ENCODE measurements at regions not wholly inside any gene's neighbourhood (a gene's known extent, or its start where the extent isn't known, plus 50 kb on each side); places are given as distances from the start of the nearest gene placed in this dataset.

DNA sequence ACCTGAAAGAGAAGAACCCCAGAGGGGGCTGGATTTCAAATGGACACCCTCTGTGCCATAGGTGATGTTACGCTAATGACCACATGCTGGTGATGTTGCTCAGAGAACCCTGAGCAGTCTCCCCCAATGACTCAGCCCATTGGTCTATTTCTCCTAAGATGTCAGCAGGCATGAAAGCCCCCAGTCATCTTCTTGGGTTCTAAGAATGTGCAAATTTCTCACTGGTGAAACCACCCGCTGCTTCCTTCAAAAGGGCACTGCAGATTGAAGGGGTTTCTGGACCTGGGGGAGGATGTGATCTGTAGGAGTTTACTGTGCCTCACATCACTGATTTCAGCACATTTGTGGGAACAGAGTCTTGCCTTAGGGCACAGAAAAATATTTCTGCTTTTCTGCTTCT is 298.4 kb upstream of the MOCS1 start:
- peaks cover 7% of the 10 kb centered on the region for H3K9me3 Mint-ChIP-seq
- no peak for DNase-seq (ENCODE audit: low spot score in 2 of 2)
- no peak overlapping the region for H3K4me3 Mint-ChIP-seq
- H3K4me1 Mint-ChIP-seq = no peaks in the 10 kb centered on the region
- no peak for ATAC-seq (ENCODE audit: low read depth)
- H3K27me3 Mint-ChIP-seq = peaks cover 10% of the 10 kb centered on the region
- no peak overlapping the region for H3K27ac Mint-ChIP-seq
- no peaks in the 10 kb centered on the region for H3K36me3 Mint-ChIP-seq

DNA sequence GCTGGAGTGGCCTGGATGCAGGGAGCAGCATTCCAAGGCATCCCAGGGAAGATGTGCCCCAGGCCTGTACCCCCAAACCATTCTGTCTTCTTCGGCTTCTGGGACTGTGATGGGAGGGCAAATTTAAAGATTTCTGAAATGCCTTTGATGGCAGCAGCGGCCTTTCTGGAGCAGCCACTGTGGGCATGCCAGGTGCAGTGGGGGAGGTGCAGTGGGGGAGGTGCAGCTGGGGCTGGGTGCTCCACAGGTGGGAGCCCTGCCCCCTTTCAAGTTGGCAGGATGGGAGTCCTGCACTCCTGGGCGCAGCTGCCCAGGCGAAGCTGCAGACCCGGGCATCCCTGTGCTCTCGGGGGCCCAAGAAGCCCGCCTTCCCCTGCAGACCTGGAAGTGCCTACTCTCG is 293.5 kb upstream of the MOCS1 start:
- Mint-ChIP-seq H3K4me3 (no peak overlapping the region), H3K9me3 (peaks cover 9% of the 10 kb centered on the region), H3K27me3 (peaks cover 7% of the 10 kb centered on the region), H3K27ac (no peak overlapping the region), H3K36me3 (no peaks in the 10 kb centered on the region), H3K4me1 (no peaks in the 10 kb centered on the region)
- ATAC-seq (ENCODE audit: low read depth) (no peak), DNase-seq (ENCODE audit: low spot score in 2 of 2) (no peak)

DNA sequence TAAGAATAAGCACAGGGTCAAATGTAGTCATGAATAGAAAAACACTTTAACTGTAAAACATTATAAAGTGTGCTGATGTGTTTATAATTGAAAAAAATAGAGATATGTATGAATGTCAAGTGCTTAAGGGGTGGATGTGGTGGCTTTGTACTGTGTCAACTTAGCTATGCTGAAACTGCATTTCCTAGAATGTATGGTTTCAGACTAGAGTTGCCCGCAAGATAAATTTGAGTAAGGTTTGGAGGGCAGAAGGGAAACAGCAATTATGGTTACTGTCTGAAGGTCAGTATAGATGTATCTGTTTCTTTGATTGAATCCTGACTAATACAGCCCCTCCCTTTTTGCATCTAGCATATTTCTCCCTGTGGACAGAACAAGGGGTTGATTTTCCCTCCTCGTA is 288.1 kb upstream of the MOCS1 start:
- H3K27me3 Mint-ChIP-seq = peaks cover 5% of the 10 kb centered on the region
- no peak for DNase-seq (ENCODE audit: low spot score in 2 of 2)
- peaks cover 9% of the 10 kb centered on the region for H3K9me3 Mint-ChIP-seq
- H3K36me3 Mint-ChIP-seq = no peaks in the 10 kb centered on the region
- H3K4me3 Mint-ChIP-seq = no peak overlapping the region
- no peaks in the 10 kb centered on the region for H3K4me1 Mint-ChIP-seq
- no peak for ATAC-seq (ENCODE audit: low read depth)
- no peak overlapping the region for H3K27ac Mint-ChIP-seq

DNA sequence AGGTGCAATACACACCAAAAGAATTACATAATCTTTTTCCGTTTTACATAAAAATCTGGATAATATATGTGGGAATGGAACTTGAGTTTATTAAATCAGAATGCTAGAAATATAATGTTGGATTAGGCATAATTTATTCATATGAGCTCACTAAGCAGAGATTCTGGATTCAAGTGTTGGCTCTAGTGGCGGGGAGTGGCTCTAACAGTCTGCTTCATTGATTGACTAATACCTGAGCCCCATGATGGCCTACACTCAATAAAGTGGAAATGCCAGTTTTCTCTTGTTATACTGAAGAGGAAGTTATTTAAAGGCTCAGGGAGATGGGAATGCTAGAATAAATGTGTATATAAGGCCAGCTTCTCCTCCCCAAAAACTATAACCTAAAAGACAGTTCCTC is 285.5 kb upstream of the MOCS1 start:
- ATAC-seq (ENCODE audit: low read depth) (no peak), DNase-seq (ENCODE audit: low spot score in 2 of 2) (no peak)
- Mint-ChIP-seq H3K27ac (no peak overlapping the region), H3K36me3 (no peaks in the 10 kb centered on the region), H3K27me3 (peaks cover 9% of the 10 kb centered on the region), H3K4me1 (no peaks in the 10 kb centered on the region), H3K4me3 (no peak overlapping the region), H3K9me3 (peaks cover 5% of the 10 kb centered on the region)

DNA sequence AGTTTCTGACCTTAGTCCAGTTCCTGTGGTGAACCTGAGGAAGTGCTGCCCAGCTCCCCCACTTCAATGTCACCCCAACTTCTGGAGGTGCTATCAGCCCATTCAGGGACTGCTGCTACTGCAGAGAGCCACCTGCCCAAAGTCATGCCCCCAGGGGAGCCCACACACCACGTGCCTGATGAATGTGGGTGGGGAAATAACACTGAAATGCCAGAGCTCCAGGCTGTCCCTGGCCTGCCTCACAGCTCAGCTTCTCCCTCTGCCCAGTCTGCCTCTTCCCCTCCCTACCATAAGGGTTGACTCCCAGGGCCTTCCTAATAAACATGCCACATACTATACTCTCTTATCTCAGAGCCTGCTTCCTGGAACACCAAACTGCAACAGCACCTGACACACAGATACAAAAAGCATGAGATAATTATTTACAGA is 276.4 kb upstream of the MOCS1 start:
- H3K27me3 Mint-ChIP-seq = peaks cover 12% of the 10 kb centered on the region
- H3K4me1 Mint-ChIP-seq = no peaks in the 10 kb centered on the region
- ATAC-seq (ENCODE audit: low read depth) = no peak
- H3K9me3 Mint-ChIP-seq = no peaks in the 10 kb centered on the region
- no peak overlapping the region for H3K27ac Mint-ChIP-seq
- no peaks in the 10 kb centered on the region for H3K36me3 Mint-ChIP-seq
- DNase-seq (ENCODE audit: low spot score in 2 of 2) = no peak
- H3K4me3 Mint-ChIP-seq = no peak overlapping the region

DNA sequence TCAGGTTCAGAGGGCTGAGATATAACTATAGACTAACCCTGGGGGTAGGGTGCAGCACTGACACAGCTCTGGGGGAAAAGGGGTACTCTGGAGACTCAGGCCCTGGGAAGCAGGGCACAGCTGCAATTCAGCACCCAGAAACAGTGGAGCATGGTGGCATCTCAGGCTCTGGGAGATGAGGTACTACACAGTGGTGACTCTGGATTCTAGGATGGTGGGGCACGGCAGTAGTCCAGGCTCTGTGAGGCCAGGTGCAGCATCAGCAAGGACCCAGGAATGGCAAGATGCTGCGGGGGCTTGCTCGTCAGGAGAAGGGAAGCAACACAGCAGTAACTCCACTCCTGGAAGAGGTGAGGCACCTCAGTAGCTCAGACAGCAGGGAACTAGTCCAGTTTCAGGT is 271.5 kb upstream of the MOCS1 start:
- H3K27ac Mint-ChIP-seq = no peak overlapping the region
- peaks cover 10% of the 10 kb centered on the region for H3K27me3 Mint-ChIP-seq
- H3K4me1 Mint-ChIP-seq = no peaks in the 10 kb centered on the region
- DNase-seq (ENCODE audit: low spot score in 2 of 2) = no peak
- ATAC-seq (ENCODE audit: low read depth) = no peak
- no peak overlapping the region for H3K4me3 Mint-ChIP-seq
- peaks cover 22% of the 10 kb centered on the region for H3K9me3 Mint-ChIP-seq
- peaks cover 6% of the 10 kb centered on the region for H3K36me3 Mint-ChIP-seq

DNA sequence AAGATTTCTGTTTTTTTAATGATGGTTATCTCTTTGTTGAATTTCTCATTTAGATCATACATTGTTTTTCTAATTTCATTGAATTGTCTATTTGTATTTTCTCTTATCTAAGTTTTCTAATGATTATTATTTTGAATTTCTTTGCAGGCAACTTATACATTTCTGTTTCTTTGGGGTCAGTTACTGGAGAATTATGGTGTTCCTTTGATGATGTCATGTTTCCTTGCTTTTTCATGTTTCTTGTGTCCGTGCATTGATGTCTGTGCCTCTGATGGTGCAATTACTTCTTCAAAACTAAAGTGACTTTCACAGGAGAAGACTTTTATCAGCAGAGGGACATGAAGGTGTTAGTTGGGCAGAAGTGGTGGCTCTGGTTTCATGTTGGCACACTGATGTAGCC is 270.7 kb upstream of the MOCS1 start:
- Mint-ChIP-seq H3K27ac (no peak overlapping the region), H3K9me3 (peaks cover 23% of the 10 kb centered on the region), H3K36me3 (peaks cover 6% of the 10 kb centered on the region), H3K4me1 (no peaks in the 10 kb centered on the region), H3K27me3 (peaks cover 10% of the 10 kb centered on the region), H3K4me3 (no peak overlapping the region)
- ATAC-seq (ENCODE audit: low read depth) (no peak), DNase-seq (ENCODE audit: low spot score in 2 of 2) (no peak)

DNA sequence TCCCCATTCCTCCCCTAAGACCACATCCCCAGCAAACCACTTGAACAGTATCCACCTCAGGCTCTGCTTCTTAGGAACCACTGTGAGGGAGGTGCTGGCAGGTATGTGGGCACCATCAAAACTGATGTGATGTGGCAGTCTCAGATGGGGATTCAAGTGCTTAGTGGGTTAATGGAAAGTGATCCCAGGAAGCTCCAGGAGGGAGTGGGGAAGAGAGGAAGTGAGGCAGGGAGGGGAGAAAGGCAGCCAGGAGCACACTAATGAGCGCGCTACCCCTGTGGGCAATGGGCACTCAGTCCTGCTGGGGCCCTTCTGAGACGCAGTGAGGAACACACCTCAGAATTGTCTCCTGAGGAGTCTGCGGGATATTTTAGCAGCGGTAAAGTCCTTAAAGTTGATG is 263.1 kb upstream of the MOCS1 start:
- no peak for DNase-seq (ENCODE audit: low spot score in 2 of 2)
- peaks cover 10% of the 10 kb centered on the region for H3K9me3 Mint-ChIP-seq
- peaks cover 2% of the 10 kb centered on the region for H3K27me3 Mint-ChIP-seq
- H3K4me1 Mint-ChIP-seq = no peaks in the 10 kb centered on the region
- no peak overlapping the region for H3K27ac Mint-ChIP-seq
- no peak overlapping the region for H3K4me3 Mint-ChIP-seq
- H3K36me3 Mint-ChIP-seq = peaks cover 3% of the 10 kb centered on the region
- ATAC-seq (ENCODE audit: low read depth) = no peak

DNA sequence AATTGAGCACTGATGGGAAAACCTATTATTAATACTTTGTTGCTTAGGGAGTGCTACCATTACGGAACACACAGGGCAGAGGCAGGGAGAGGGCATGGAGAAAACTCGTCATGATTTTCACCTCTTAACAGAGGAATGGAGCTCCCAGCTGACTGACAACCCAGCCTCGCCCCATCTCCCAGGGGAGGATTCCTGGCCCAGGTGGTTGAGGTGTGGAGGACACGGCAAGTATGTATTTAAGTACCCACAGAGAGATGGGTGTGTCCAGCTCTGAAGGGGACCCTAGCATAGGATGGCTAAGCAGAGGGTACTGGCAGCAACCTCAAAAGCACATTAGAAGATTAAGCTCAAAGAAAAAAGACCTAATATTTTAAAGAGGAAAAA is 261.9 kb upstream of the MOCS1 start:
- Mint-ChIP-seq H3K36me3 (no peaks in the 10 kb centered on the region), H3K4me3 (no peak overlapping the region), H3K9me3 (peaks cover 5% of the 10 kb centered on the region), H3K4me1 (no peaks in the 10 kb centered on the region), H3K27me3 (peaks cover 3% of the 10 kb centered on the region), H3K27ac (no peak overlapping the region)
- ATAC-seq (ENCODE audit: low read depth) (no peak), DNase-seq (ENCODE audit: low spot score in 2 of 2) (no peak)

DNA sequence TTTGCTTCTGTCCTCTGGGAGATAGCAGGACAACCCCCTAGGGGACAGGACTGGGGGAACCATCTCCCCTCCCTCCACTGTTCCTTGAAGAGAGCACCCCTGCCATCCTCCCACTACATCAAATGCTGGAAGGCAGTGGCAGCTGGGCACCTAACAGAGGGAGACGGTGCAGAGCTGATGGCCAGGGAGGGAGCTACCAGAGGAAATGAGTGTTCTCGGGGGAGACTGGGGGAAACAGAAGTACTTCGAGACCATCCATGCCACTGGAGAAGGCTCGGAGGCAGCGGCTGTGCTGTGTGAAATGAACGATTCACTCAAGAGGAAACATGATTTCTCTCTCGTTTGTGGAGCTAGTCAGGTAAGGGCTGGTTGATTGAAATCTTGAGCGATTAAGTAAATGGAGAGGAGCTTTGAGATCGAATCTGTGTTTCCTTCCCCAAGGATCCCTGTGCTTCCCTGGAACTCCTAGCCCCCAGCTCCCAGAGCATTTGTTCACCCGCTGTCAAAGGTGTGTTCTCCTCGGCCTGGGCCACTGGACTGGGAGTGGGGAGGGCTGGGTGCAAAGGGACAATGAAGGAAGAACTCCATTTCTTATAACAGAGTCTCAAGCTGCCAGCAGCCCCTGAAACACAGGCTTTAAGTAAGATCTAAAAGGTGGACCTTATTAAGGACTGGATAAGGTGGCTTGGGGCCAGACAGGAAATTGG is 261.3 kb upstream of the MOCS1 start:
- Mint-ChIP-seq H3K27ac (no peak overlapping the region), H3K4me3 (no peak overlapping the region), H3K9me3 (no peaks in the 10 kb centered on the region), H3K27me3 (peaks cover 3% of the 10 kb centered on the region), H3K36me3 (no peaks in the 10 kb centered on the region), H3K4me1 (no peaks in the 10 kb centered on the region)
- no peak for DNase-seq (ENCODE audit: low spot score in 2 of 2)
- ATAC-seq (ENCODE audit: low read depth) = no peak

DNA sequence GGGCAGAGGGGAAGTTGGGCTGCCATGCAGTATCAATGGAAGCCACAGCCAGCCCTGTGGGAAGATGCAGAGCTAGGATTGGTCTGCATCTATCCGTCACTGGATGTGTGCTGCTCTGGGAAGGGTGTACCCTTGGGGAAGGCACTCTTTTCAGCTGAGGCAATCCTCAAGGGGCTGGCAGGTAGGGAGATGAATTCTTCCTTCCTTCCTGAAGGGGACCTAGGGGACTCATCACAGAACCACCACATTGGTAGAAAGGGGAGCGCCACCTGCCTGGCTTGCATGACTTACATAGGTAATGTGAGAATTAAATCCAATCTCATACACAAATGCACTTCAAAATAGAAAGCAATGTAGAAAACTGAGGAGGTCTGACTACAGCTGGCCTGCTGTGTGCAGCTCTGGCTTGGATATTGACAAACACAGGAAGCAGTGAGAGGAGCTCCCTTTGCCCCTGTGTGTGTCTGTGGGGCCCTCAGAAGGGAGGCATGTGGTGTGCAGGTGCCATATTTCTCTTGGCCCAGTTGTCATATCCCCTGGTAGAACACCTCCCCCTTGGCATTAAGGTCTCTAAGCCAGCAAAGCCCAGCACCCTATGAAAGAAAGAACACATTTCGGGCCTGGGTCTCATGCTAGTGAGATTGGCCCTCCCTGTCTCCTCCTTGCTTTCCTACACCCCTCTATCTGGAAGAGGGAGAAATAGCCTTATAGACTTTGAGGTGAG is 260.3 kb upstream of the MOCS1 start:
- DNase-seq (ENCODE audit: low spot score in 2 of 2) (no peak), ATAC-seq (ENCODE audit: low read depth) (no peak)
- Mint-ChIP-seq H3K4me3 (no peak overlapping the region), H3K36me3 (no peaks in the 10 kb centered on the region), H3K27ac (no peak overlapping the region), H3K4me1 (no peaks in the 10 kb centered on the region), H3K9me3 (no peaks in the 10 kb centered on the region), H3K27me3 (peaks cover 3% of the 10 kb centered on the region)

DNA sequence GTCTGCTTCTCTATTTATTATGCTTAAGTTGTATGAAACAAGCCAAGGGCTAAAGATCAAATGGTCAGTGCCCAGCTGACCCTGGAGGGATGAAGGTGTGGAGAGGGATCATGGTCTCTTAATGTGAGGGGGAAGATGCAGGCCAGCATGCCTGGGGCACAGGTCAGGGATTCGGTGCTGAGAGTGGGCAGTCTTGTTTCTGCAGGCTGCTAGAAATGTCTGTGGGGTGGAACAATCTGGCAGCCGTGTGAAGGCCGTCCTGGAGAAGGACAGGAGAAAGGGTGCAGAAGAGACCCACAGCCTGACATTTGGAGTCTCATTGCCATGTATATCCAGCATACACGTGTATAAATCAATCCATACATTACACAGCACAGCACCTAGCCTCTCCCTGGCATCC is 258.3 kb upstream of the MOCS1 start:
- no peaks in the 10 kb centered on the region for H3K36me3 Mint-ChIP-seq
- no peak overlapping the region for H3K4me3 Mint-ChIP-seq
- peaks cover 3% of the 10 kb centered on the region for H3K27me3 Mint-ChIP-seq
- peaks cover 2% of the 10 kb centered on the region for H3K9me3 Mint-ChIP-seq
- ATAC-seq (ENCODE audit: low read depth) (no peak), DNase-seq (ENCODE audit: low spot score in 2 of 2) (no peak)
- H3K27ac Mint-ChIP-seq = no peak overlapping the region
- no peaks in the 10 kb centered on the region for H3K4me1 Mint-ChIP-seq

DNA sequence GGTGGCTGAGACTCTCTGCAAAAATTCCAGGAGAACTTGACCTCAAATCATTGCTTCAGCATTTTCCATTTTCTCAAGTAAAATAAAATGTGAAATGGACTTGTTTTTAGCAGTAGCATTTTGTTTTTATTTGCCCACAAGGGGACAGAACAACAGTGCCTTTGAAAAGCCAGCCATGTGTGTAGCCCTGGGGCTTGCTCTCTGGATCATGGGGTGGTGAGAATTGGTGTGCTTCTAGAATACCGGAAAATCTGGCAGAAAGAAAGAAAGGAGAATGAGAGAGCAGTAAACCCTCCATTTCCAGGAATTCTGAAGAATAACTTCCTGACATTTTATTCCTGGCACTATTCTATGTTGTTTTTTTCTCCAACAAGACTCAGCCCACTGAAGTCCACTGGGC is 254.7 kb upstream of the MOCS1 start:
- no peak for DNase-seq (ENCODE audit: low spot score in 2 of 2)
- Mint-ChIP-seq H3K36me3 (peaks cover 5% of the 10 kb centered on the region), H3K4me3 (no peak overlapping the region), H3K4me1 (no peaks in the 10 kb centered on the region), H3K27me3 (peaks cover 9% of the 10 kb centered on the region), H3K9me3 (peaks cover 6% of the 10 kb centered on the region), H3K27ac (no peak overlapping the region)
- no peak for ATAC-seq (ENCODE audit: low read depth)

DNA sequence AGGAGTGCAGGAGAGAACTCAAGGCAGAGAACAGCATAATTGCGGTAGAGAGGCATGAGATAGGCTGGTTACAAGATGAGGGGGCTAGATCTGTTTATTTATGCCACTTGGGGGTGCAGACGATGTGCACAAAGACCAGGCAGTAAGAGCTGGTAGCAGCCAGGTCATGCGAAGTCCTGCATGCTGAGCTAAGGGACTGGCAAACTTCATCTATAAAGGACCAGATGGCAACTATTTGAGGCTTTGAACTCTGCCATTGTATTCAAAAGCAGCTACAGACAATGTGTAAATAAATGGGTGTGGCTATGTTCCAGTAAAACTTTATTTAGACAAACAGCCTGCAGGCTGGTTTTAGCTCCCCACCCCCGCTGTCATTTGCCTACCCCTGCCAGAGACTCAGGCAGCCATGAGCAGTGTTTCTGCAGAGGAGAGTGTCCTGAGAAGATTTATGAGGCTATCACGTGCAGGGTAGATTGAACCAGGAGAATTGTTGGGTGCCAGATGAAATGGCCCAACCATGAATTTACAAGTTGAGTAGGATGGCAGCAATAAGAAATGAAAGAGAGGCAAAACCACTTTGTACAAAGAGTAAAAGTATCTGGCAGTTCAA is 253.4 kb upstream of the MOCS1 start:
- peaks cover 8% of the 10 kb centered on the region for H3K36me3 Mint-ChIP-seq
- no peak overlapping the region for H3K27ac Mint-ChIP-seq
- H3K9me3 Mint-ChIP-seq = peaks cover 12% of the 10 kb centered on the region
- no peak for DNase-seq (ENCODE audit: low spot score in 2 of 2)
- no peak overlapping the region for H3K4me3 Mint-ChIP-seq
- no peak for ATAC-seq (ENCODE audit: low read depth)
- H3K27me3 Mint-ChIP-seq = peaks cover 11% of the 10 kb centered on the region
- H3K4me1 Mint-ChIP-seq = no peaks in the 10 kb centered on the region
